ENCODE measurements at regions not wholly inside any gene's neighbourhood (a gene's known extent, or its start where the extent isn't known, plus 50 kb on each side); places are given as distances from the start of the nearest gene placed in this dataset.

DNA sequence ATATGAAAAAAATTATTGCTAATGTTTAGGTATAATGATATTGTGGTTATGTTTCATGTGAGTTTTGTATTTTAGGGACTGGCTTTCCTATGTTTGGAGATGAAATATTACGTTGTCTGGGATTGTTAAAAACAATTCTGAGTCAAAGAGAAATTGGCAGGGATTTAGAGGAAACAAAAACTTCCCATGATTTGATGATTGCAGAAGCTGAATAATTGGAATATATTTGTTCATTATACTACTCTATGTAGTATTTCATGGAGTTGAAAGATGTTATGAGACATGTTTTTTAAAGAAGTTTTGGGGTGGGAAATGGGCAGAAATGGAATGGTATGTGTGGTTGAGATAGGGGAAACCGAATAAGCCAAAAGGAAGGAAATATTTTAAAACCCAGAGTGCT lies 1392.9 kb downstream of the EFNB2 start:
- Histone ChIP-seq H3K36me3 (no peaks in the 10 kb centered on the region), H3K27ac (replicated peaks) (no peak overlapping the region), H3K4me3 (no peak overlapping the region), H3K9me3 (replicated peaks) (no peaks in the 10 kb centered on the region), H3K4me1 (no peaks in the 10 kb centered on the region), H3K27me3 (ENCODE audit: low read depth) (no peaks in the 10 kb centered on the region)
- no peak for DNase-seq
- TF ChIP-seq, protein P1, sequence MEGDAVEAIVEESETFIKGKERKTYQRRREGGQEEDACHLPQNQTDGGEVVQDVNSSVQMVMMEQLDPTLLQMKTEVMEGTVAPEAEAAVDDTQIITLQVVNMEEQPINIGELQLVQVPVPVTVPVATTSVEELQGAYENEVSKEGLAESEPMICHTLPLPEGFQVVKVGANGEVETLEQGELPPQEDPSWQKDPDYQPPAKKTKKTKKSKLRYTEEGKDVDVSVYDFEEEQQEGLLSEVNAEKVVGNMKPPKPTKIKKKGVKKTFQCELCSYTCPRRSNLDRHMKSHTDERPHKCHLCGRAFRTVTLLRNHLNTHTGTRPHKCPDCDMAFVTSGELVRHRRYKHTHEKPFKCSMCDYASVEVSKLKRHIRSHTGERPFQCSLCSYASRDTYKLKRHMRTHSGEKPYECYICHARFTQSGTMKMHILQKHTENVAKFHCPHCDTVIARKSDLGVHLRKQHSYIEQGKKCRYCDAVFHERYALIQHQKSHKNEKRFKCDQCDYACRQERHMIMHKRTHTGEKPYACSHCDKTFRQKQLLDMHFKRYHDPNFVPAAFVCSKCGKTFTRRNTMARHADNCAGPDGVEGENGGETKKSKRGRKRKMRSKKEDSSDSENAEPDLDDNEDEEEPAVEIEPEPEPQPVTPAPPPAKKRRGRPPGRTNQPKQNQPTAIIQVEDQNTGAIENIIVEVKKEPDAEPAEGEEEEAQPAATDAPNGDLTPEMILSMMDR (IDR thresholded peaks at IDR 0.05; ENCODE audit: borderline replicate concordance) = no peak
- intact Hi-C loops (cut with micrococcal nuclease) = no loop called here

DNA sequence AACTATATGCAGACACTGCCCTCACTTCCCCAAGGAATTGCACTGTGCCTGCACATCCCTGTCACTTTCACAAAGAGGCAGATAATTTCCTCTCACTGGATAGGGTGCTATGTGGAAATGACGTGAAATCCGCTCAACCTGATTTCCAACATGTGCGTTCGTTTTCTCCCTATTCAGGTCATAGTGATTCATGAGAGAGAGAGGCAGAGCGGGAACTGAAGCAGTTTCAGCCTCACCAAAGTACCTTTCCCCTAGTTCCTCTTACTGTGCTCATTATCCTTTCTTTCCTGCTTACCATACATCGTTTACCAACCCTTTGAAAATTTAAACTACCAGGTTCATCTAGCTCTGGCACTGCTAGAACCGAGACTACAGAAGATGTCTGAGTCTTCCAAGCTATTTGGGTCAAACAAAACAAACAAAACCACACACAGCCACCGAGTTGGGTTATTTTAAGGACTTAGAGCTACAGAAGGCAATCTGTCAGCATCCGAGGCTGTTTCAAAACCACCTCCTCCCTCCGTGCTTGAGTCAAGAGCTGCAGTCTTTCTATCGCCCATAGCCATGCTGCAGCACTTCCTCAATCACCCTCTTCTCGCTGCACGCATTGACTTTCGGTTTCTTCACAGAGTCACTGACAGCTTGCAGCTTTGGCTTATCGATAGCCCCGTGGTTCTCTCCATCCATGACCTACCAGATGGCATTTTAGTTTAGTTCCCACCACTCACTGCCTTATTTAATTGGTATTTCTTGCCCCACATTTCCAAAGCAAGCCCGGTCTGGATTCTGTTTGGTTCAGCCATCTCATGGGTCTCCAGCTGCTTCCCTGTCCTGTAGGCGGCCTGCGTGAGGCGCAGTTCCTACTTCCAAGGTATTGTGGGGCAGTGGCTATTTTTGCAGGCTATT lies 1395.8 kb downstream of the EFNB2 start:
- peak overlapping the region; percentile 61 for H3K4me3 ChIP-seq
- intact Hi-C loops (cut with micrococcal nuclease) = no loop called here
- H3K27me3 ChIP-seq (ENCODE audit: low read depth) = no peaks in the 10 kb centered on the region
- TF ChIP-seq, protein P1 (IDR thresholded peaks at IDR 0.05; ENCODE audit: borderline replicate concordance) = peak; percentile 44
- H3K36me3 ChIP-seq = no peaks in the 10 kb centered on the region
- DNase-seq = peak; percentile 26
- H3K4me1 ChIP-seq = no peaks in the 10 kb centered on the region
- no peaks in the 10 kb centered on the region for H3K9me3 ChIP-seq (replicated peaks)
- peak overlapping the region; percentile 64 for H3K27ac ChIP-seq (replicated peaks)

DNA sequence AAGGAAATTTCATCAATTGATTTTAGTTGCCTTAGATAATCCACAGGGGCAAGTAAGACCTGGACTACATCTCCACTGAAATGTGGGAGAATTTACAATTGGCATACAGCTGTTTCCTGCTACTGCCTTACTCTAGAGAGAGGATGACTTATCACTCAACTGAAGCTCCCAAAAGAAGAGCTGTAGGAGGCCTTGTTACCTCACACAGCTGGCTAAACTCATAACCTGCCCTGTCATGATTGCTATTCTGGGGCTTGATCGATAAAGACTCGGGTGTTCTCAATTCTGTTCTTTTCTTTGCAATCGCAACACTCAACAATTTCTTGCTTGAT lies 1396.4 kb downstream of the EFNB2 start:
- H3K27ac ChIP-seq (replicated peaks) = peak overlapping the region; percentile 64
- intact Hi-C loops (cut with micrococcal nuclease) = no loop called here
- no peaks in the 10 kb centered on the region for H3K27me3 ChIP-seq (ENCODE audit: low read depth)
- H3K36me3 ChIP-seq = no peaks in the 10 kb centered on the region
- no peaks in the 10 kb centered on the region for H3K4me1 ChIP-seq
- TF ChIP-seq, protein P1 (IDR thresholded peaks at IDR 0.05; ENCODE audit: borderline replicate concordance) = no peak
- H3K9me3 ChIP-seq (replicated peaks) = no peaks in the 10 kb centered on the region
- DNase-seq = no peak
- peak overlapping the region; percentile 61 for H3K4me3 ChIP-seq

DNA sequence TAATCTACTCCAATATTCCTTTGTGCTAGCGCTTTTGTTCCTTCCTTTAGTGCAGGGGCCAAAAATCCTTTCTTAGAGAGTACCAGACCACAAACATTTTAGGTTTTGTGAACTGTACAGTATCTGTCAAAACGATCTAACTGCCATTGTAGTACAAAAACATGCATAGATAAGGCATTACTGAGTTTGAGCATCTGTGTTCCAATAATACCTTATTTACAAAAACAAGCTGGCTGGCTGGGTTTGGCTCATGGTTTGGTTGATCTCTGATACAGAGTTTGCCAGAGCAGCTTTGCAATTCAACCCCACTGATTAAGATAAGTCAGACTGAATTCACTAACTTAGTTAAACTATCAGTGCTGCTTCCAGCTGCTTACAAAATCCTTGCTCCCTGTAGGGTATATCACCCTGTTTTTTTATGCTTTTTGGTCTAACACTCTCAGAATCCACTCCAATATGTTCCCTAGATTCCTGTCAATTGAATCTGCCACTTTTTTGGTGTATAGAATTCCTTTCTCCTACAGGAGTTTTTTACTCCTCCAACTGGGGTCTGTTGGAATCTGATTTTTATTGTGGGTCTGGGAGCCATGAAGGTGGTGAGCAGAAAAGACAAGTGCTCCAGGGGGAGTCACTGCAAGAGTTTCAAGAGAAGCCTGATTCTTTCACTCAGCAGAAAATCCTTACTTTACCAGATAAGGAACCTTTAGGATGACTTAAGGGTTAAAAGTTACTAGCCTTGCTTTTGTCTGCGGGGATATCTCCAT lies 1399.4 kb downstream of the EFNB2 start:
- Histone ChIP-seq H3K27ac (replicated peaks) (no peak overlapping the region), H3K9me3 (replicated peaks) (no peaks in the 10 kb centered on the region), H3K4me1 (no peaks in the 10 kb centered on the region), H3K27me3 (ENCODE audit: low read depth) (no peaks in the 10 kb centered on the region), H3K36me3 (no peaks in the 10 kb centered on the region), H3K4me3 (no peak overlapping the region)
- intact Hi-C loops (cut with micrococcal nuclease) = no loop called here
- no peak for DNase-seq
- TF ChIP-seq, protein P1 (IDR thresholded peaks at IDR 0.05; ENCODE audit: borderline replicate concordance) = no peak

DNA sequence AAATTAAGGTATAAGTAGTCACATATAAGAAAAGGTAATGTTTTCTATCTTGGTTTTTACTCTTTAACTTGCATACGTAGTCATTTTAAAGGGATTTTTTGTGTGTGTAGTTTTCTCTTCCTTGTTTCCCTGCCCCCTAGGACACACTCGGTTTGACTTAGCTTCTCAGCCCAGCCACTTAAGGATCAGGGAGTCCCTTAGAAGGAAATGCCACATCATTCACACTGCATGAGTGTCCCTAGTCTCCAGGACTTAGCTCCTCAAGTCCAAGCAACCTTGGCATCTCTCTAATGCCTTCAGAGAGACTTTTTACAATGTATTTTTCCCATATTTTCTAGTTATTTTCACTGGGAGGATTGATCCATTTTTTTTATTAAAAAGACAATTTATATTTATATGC lies 1407.7 kb downstream of the EFNB2 start:
- no peaks in the 10 kb centered on the region for H3K9me3 ChIP-seq (replicated peaks)
- H3K4me3 ChIP-seq = no peak overlapping the region
- intact Hi-C loops (cut with micrococcal nuclease) = no loop called here
- no peaks in the 10 kb centered on the region for H3K27me3 ChIP-seq (ENCODE audit: low read depth)
- H3K4me1 ChIP-seq = no peaks in the 10 kb centered on the region
- H3K27ac ChIP-seq (replicated peaks) = no peak overlapping the region
- TF ChIP-seq, protein P1 (IDR thresholded peaks at IDR 0.05; ENCODE audit: borderline replicate concordance) = no peak
- H3K36me3 ChIP-seq = no peaks in the 10 kb centered on the region
- DNase-seq = no peak
